ENCODE measurements at regions not wholly inside any gene's neighbourhood (a gene's known extent, or its start where the extent isn't known, plus 50 kb on each side); places are given as distances from the start of the nearest gene placed in this dataset.

GRCh38 chr7:69232445-69233376, 365.6 kb upstream of the AUTS2 start (continued):
- TF ChIP-seq CHD7 (IDR thresholded peaks at IDR 0.05; ENCODE audit: insufficient replicate concordance, low read length), result peak; percentile 43
- TF ChIP-seq RFX5 (IDR thresholded peaks at IDR 0.05; ENCODE audit: borderline replicate concordance, low read depth, low read length), result no peak
- no peak for TF ChIP-seq POU5F1 (IDR thresholded peaks at IDR 0.05; ENCODE audit: low read depth, low read length)
- no peak for TF ChIP-seq GABPA (IDR thresholded peaks at IDR 0.05; ENCODE audit: borderline replicate concordance, insufficient read depth, low read length)
- no peak for TF ChIP-seq EZH2 (IDR thresholded peaks at IDR 0.05; ENCODE audit: low read depth, low read length, severe bottlenecking)
- TF ChIP-seq KDM5A (IDR thresholded peaks at IDR 0.05; ENCODE audit: low read length), result no peak
- peak; percentile 51; the same call in 1 of the 2 replicates for TF ChIP-seq USF2 (IDR thresholded peaks at IDR 0.05; ENCODE audit: low read length)
- no peak for TF ChIP-seq JUND (IDR thresholded peaks at IDR 0.05; ENCODE audit: low read length)
- no peak for TF ChIP-seq BRCA1 (IDR thresholded peaks at IDR 0.05; ENCODE audit: low read depth, low read length)

Measured in H1 (cell line).